ENCODE measurements at regions not wholly inside any gene's neighbourhood (a gene's known extent, or its start where the extent isn't known, plus 50 kb on each side); places are given as distances from the start of the nearest gene placed in this dataset.
"Not testable (repeated sequence)": the region's sequence is repeated elsewhere in the genome, so short reads cannot be mapped to it uniquely, and the experiment has no call there.

DNA sequence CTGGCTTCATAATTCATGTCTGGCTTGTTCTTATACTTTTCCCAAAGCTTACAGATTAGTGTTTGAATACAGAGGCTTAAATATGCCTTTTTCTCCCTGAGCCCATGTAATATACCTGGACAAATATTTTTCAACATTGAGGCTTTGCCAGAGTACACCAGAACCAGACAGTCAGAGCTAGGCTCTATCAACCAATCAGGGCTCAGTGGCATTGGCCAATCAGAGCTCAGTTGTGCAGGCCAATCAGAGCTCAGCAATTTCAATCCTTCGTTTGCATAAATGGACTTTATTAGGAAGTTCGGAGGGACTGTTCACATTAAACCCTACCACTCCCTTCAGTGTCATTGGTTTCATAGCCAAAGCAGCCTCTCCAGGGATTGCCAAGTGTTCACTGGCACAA, 51.2 kb upstream of the TMSB15B start:
- DNase-seq: no peak
- intact Hi-C loops (cut with DNase I): no loop called here

DNA sequence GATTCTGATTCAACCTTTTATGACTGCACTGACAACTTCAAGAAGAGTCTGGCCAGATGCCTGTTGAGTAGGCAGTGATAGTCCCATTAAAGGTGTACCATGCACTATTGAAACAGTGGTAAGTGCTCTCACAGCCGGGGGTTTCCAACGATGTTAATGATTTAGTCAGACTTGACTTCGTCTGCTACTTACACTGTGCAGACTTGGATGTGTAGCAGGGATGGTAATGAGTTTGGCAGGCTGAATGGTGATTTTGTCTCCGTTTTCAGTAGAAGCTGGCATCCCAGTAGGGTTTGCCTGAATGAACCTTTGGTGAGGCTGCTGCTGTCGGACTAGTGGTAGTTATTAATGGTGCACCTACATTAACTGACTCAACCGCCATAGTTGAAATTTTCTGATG, 52.0 kb upstream of the TMSB15B start:
- intact Hi-C loops (cut with DNase I): no loop called here
- DNase-seq: no peak

DNA sequence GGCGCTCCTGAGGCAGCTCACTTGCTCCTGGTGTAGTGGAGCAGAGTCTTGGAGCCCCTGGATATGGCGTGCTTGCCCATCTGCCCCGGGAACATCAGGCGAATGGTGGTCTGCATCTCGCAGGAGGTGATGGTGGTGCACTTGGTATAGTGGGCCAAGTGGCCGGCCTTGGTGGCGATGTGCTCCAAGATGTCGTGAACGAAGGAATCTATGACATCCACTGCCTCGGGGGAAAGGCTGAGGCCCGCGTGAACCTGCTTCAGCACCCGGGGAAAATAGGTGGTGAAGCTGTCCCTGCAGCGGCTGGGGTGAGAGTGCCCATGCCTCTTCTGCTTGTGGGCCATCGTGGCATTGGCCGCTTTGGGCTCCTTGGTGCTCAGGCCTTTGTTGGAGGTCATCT, 58.1 kb upstream of the TMSB15B start:
- intact Hi-C loops (cut with DNase I): no loop called here
- DNase-seq: peak in 2 of 10 donors; percentile 59 to 68

DNA sequence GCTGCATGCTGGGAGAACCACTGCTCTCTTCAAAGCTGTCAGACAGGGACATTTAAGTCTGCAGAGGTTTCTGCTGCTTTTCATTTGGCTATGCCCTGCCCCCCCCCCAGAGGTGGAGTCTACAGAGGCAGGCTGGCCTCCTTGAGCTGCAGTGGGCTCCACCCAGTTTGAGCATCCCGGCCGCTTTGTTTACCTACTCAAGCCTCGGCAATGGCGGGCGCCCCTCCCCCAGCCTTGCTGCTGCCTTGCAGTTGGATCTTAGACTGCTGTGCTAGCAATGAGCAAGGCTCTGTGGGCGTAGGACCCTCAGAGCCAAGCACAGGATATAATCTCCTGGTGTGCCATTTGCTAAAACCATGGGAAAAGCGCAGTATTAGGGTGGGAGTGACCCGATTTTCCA, 59.8 kb upstream of the TMSB15B start:
- intact Hi-C loops (cut with DNase I): not testable (repeated sequence)
- DNase-seq: peak in 2 of 10 donors; percentile 55

DNA sequence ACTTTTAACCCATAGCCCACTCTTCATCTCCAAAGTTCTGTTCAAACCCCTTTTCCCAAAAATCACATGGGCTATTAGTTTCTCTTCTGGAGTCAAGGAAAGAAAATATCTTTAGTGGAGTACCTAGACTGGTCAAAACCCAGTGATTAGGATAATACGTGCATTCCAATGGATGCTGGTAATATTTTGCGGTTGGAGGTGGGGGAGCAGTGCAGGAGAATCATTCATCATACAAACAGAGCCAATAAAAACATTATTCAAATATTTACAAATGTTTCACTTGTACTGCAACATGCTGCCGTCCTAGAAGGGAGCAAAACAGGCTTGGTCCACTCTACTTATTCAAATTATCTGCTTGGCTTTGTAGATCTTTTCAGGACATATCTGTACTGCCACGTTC, 57.2 kb upstream of the RAB9B start:
- no peak for DNase-seq
- intact Hi-C loops (cut with DNase I): no loop called here

DNA sequence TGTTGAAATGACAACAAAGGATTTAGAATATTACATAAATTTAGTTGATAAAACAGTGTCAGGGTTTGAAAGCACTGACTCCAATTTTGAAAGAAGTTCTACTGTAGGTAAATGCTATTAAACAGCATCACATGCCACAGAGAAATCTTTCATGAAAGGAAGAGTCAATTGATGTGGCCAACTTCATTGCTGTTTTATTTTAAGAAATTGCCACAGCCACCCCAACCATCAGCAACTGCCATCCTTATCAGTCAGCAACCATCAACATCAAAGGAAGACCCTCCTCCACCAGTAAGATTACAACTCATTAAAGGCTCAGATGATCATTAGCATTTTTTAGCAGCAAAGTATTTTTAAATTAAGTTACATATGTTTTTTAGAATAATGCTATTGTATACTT, 54.6 kb upstream of the RAB9B start:
- DNase-seq: no peak
- intact Hi-C loops (cut with DNase I): no loop called here

DNA sequence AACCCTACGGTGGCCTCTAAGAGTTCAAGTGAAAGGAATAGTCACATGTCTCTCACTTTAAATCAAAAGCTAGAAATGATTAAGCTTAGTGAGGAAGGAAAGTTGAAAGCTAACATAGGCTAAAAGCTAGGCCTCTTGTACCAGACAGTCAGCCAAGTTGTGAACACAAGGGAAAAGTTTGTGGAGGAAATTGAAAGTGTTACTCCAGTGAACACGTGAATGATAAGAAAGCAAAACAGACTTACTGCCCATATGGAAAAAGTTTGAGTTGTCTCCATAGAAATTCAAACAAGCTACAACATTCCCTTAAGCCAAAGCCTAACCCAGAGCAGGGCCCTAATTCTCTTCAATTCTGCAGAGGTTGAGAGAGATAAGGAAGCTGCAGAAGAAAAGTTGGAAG, 51.5 kb upstream of the RAB9B start:
- intact Hi-C loops (cut with DNase I): no loop called here
- no peak for DNase-seq

DNA sequence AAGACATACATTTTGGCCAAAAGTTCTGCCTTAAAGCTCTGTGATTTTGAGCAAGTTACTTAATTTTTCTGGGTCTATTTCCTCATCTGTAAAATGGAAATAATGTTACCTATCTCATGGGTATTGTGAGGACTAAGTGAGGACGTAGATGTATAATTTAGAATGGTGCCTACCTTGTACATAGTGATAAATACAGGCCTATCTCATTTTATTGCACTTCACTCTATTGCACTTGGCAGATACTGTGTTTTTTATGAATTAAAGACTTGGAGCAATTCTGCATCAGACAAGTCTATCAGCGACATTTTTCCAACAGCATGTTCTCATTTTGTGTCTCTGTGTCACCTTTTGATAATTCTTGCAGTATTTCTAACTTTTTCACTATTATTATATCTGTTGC, 50.9 kb upstream of the RAB9B start:
- intact Hi-C loops (cut with DNase I): no loop called here
- no peak for DNase-seq

Measured in posterior cingulate gyrus (tissue), 11 donors.